CD4-positive, alpha-beta T cell treated with Interleukin-17A for 1 hour (primary cell): ENCODE measurements at regions not wholly inside any gene's neighbourhood (a gene's known extent, or its start where the extent isn't known, plus 50 kb on each side); places are given as distances from the start of the nearest gene placed in this dataset.
"Not testable (repeated sequence)": the region's sequence is repeated elsewhere in the genome, so short reads cannot be mapped to it uniquely, and the experiment has no call there.

Experiments
- DNase-seq: peaks from one replicate; pipeline ENCODE4 v3.0.0-alpha.2; 2020

DNA sequence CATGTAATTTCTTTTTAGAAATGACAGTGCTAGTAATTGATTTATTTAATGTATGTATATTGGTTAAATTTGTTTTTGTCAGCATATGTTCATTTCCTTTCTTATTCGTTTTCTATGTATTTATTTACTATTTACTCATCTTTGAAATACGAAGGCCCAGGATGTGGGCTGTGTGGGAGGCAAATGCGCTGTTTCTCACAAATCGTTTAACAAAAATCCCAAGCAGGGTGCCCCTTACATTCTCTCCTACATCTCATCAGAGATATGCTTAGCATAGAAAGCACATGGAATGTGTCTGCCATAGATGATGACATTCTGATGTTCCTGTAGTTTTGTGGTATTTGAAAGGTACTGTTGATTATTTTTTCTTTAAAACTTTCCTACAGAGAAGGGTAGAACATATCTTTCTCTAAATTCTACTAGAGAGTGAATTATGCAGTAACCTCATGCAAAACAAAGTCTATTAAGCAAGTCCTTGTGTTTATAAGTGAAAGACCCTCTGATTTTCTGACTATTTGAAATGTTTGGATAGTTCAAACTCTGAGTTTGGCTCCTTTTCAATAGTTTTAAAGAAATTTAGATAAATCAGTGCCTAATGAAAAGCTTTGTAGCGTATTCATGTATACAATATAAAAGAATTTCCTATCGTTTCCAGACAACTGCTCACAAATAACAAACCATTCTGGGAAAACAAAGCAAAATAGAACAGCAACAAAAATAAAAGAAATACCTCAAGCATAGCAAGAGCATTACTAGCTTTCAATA is 111.1 kb upstream of the VGLL3 start:
- no peak for DNase-seq

DNA sequence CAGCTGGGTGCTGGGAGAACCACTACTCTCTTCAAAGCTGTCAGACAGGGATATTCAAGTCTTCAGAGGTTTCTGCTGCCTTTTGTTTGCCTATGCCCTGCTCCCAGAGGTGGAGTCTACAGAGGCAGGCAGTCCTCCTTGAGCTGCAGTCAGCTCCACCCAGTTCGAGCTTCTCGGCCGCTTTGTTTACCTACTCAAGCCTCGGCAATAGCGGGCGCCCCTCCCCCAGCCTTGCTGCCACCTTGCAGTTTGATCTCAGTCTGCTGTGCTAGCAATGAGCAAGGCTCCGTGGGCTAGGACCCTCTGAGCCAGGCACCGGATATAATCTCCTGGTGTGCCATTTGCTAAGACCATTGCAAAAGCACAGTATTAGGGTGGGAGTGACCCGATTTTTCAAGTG is 106.8 kb upstream of the VGLL3 start:
- DNase-seq = not testable (repeated sequence)

DNA sequence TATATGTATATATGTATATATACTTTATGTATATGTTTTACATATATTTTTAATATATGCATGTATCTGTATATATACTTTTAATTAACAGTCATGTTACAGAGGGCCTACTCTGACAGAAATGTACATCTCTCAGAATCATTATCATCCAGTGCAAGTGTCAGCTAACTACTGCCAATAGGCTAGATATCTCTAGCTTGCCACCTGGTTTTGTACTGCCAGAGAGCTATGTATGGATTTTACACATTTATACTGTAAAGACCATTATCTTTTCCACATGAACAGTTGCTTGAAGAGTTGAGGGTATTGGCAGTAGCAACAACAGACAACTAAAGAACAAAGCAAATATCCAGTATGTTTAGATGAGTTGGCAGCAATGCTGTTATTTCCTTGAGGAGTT is 99.7 kb upstream of the VGLL3 start:
- DNase-seq = no peak

DNA sequence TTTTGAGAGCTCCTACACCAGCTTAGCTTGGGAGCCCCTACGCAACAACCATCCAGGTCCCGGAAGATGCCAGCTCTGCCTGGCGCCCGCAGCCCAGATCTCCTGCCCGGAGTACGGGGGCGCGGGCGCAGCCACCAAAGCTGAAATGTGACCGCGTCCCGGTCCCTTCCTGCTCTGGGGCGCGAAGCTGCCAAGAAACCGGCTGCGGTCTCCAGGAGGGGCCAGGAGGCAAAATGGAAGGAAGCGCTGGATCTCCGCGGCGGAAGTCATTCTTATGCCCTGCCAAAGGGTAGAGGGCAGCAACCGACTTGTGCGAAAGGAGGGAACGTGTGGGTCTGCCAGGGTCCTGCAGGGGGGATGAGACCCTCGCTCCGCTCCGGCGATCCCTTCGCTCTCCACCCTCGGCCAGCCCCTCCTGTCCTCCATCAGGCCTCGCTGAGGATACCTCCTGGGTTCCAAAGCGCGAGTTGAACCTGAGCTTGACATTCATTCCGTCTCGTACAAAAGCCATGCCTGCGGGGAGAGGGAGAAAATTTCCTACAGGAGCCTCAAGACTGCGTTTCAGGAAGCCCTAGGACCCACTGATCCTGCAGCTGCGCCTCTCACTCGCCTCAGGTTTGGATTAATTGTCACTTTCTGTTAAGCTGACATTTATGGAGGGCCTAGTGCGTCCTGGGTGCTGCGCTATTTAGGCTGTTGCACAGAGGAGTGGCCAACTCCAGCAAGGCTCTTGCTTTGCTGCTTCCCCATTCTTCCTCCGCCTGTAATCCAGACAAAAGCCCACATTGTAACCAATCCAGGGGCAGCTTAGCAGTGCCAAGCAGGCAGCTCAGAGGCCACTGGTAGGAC is 98.3 kb upstream of the VGLL3 start:
- DNase-seq = no peak

DNA sequence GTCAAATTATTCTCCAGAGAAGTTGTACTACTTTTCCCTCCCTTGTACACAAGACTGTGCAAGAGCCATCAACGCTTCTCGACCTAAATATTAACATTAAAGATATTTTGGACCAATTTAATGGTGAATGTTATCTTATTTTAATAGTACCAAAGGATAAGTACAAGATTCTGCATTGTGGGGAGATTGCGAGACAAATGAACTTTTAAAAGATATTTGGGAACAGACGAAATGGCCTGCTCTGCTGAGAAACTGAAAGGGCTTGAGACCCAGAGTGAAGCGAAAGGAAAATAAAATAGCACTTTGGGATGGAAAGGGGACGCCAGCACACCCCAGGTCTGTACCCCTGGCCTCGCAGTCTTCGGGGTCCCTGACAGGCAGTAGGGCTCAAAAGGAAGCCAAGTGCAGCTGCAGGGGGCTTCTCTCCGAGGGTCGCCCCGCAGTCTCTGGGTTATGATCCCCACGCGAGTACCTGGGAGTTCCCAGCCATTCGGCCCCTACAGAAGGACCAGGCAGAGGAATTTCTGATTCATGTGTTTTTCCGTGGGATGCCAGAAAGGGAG is 97.6 kb upstream of the VGLL3 start:
- no peak for DNase-seq

DNA sequence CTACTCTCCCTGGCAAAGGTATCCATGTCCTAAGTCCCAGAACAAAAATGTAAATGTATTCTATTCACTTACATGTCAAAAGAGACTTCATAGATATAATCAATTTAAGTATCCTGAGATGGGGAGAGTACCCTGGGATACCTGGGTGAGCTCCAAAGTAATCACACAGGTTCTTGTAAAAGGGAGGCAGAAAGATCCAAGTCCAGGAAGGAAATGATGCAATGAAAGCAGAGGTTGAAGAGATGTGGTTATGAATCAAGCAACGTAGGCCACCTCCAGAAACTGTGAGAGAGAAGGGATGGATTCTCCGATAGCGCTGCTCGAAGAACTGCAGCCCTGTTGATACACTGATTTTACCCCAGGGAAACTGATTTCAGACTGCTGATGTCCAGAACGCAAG is 93.9 kb upstream of the VGLL3 start:
- no peak for DNase-seq

DNA sequence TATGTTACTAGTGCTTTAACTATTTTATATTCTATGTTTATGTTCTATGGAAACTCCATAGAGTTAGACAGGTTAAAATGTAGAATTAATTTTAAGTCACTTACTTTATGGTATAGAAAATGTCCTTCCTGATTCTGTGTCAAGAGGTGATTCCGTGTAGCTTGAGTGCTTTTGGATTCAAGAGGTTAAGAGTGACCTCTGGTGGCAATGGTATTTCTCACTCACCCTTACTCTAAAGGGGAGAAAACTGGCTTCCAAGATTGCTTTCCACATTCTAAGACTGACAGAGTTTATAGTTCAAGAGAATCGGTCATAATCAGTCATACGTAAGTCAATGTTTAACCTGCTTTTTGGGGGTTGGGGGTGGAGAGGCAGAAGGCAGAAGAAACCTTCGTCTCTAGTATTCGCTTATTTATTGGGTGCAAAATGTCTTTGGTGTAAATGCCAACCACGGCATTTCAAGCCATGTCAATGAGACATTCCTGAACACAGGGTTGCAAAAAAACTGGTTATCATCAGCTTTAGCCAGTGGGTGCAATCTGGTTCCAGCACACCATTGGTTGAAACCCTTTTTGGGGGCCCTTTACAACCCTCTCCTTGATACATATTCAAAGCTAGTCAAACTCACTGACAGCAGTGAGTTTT is 92.0 kb upstream of the VGLL3 start:
- DNase-seq = no peak

DNA sequence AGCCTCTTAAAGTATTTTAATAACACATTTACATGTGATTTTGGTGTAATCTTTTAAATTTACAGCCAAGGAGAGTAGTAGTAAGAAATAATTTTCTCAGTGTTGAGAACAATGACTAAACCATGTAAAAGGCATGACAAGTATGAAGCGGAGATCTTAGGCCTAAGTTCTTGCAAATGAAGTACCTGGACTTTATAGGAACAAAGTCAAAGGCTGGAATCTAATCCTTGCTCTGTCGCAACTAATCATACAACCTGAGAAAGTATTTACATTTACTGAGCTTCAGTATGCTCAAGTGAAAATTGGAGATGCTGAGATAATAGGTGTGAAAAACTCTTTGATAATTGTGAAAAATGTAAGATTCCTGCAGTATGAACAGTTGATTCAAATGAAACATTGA is 86.4 kb upstream of the VGLL3 start:
- no peak for DNase-seq

DNA sequence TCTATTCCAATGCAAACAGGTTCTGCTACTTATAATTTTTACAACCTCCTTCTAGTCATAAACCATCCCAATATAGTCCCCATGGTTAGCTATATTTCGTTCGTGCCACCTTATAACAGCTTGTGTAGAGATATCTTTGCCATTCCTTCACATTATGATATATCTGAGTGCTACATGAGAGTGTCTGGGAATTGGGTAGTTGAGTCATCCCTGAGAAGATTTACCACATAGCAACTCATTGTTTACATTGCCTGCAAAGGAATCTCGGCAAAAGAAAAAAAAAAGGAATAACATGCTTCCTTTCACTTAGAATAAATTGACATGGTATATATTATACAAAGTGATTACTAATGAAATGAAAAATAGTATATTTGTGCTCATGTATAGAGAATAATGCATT is 86.0 kb upstream of the VGLL3 start:
- no peak for DNase-seq

DNA sequence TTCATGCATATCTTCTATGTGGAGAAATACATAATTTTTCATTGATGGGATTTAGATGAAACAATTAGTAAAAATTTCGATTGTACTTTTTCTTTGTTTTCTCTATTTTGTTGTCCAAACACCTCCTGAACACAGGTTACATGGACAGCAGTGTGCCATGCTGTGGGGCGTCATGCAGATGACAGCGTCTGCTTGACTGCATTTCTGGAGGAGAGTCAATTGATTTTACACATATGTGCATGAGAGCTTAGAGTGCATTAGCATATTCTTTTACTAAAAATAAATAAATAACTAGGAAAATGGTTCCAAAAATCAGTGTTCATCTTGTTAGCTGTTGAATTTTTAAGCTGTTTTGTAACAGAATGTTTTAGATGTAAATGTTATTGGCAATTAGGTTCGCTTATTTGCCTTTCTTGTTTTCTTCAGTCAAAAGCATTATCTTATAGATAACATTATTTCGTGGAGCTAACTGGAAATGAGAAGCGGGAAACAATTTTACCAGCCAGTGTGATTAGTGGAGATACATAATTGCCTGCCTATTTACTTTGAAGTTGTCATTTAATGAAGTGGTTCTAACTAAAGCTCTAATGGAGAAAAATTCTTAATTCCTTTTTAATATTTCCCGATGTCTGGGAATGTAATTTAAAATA is 82.7 kb upstream of the VGLL3 start:
- no peak for DNase-seq

DNA sequence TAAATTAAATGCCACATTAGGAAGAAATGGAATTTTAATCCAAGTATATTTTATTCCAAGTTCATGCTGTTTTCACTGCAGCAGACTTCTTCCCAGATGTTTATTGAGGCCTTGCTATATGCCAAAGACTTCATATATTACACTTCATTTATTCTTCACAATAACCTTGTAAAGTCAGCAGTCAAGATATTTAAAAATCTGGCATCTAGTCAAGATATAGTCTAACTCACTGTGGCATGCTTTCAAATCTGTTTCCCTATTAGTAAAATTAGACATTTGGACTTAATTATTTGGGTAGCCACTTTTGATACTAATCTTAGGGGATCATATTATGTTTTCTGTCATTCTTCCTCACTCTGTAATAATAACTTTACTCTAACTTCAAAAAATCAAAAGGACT is 81.5 kb upstream of the VGLL3 start:
- no peak for DNase-seq

DNA sequence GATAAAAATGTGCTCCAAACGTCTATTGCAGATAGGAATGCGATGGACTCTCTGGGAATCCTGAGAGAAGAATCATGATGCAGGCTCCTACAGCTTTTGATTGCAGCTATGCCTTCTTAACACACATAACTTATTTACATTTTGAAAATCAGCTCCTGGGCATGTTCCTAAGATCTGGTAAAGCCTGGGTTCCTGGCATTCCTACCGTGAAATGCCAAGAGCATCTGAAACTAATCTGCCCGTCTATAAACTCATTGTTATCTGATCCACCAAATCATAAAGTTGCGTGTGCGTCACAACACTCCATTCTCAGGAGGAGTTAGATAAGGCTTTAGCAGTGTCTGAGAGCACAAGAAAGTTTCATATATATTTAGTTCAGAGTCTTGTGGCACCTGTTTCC is 79.0 kb upstream of the VGLL3 start:
- no peak for DNase-seq

DNA sequence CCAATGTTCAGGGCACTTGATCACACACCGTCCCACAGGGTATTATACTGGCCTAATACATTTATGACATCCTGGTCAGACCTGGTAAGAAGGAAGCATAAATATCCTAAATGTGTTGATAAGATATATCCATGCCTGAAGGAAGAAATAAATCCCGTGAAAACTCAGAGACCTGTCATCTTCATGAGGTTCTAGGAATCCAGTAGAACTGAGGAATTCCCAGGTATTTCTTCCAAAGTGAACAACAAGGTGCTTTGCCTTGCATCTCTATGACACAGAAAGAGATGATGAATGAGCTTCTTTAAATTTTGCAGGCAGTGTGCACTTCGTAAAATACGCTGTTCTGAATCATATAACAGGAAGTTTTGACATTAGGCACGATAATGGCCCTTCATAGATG is 78.1 kb upstream of the VGLL3 start:
- no peak for DNase-seq

DNA sequence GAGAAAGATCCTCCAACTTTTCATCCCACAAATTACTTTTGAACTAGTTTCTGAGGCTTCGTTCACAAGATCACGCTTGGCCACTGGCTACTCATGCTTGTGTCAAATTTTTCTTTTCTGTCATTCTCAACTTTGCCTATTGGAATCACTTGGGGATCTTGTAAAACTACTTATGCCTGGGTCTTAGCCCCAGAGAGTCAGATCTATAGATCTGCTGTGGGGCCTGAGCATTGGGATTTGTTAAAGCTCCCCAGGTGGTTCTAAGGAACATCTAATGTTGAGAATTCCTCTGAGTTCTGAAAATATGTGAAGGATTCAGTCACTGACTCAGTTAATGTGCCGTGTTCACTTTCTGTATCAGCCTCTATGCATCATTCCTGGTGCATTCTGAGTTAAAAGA is 71.7 kb upstream of the VGLL3 start:
- no peak for DNase-seq

DNA sequence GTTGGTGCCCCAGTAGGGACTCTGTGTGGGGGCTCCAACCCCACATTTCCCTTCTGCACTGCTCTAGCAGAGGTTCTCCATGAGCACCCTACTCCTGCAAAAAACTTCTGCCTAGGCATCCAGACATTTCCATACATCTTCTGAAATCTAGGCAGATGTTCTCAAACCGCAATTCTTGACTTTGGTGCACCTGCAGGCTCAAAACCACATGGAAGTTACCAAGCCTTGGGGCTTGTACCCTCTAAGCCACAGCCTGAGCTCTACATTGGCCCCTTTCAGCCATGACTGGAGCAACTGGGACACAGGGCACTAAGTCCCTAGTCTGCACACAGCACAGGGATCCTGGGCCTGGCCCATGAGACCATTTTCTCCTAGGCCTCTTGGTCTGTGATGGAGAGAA is 66.5 kb upstream of the VGLL3 start:
- no peak for DNase-seq

DNA sequence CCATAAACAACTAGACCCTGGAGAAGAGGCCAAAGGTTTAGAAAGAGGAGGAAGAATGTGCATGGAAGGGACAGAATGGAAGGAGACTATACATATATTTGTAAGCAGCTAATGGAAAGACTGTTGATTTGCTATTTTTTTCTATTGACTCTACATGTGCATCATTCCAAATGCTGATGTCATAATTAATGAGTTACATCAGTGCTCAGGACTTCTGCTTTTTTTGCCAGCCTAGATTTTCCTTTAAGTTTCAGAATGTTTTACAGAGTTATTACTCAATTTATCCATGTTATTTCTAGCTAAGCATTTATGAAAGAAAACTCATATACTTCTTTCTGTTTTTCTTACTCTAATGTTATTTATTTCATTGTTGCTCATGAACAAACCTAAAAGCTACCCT is 62.6 kb upstream of the VGLL3 start:
- DNase-seq = no peak

DNA sequence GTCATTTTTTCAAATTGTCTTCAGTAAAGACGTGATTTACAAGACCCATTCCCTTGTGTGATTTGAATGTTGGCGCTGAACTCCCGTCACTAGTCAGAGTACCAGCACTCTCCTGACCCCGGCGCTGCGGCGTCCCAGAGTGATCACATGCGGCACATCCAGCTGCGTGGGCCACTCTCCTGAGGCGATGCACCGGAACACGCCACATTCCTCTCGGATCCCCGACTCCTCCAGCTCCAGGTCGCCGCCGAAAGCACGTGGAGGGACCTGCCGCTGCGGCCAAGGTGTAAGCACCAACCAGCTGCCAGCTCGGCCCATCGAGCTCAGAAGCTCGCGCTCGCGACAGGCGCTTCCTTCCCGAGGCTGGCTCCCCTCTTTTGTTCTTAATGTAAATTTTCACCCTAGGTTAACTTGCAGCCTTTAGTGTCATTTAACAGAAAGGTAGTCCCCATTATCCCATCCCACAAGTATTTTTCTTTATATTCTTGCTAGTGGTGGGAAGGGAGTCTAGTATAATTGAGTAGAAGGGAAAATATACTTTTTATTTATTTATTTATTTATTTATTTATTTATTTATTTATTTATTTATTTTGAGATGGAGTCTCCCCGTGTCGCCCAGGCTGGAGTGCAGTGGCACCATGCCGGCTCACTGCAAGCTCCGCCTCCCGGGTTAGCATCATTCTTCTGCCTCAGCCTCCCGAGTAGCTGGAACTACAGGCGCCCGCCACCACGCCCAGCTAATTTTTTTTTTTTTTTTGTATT is 61.7 kb upstream of the VGLL3 start:
- no peak for DNase-seq

DNA sequence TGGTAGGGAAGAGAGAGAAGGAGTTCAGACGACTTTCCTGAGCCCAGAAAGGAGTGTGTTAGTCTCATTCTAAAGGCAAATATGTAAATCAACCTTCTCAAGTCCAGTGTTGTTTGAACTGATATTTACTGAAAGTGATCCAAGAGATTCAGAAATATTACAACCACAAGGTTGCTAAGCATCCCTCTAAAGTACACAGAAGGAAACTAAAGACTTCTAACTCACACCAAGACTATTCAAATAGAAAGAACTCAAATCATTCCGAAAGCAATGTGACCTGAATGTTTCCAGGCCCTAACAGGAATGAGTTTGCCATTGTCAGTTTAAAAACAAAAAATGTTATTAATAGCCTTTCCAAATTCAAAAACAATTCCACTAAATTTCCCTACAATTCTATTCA is 56.9 kb upstream of the VGLL3 start:
- DNase-seq = no peak

DNA sequence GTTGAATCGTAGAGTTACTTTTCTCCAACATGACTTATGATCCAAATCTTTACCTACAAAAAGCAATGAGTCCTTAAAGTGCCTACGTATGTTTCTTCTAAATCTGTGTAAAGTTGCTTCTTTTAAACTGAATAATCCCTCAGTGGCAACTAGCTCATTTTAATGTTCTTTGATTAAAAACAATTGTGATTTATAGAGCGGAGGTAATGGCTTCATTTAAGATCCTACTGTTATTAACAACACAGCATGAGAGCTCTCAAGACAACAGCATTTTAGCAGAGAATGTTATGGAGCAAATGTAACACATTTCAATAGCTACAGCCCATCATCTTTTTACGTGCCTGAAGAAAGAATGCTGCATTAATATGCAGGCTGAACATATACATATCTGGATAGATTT is 55.3 kb upstream of the VGLL3 start:
- no peak for DNase-seq

DNA sequence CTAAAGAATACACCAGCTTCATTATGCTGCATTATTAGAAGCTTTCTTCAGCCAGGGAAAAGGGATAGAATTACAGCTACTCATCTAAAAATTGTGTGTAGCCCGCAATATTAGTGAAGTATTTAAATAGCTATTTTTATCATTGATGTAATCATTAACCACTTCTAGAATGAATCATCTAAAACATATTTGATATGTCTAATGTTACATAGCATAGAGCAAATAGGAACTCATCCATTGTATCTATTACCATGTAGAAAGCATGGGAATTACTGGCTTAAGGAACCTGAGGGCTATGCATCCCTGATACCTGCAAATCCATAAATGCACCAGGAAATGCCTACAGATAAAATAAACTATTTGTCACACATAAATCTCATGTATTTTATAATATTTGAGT is 54.5 kb upstream of the VGLL3 start:
- DNase-seq = no peak

DNA sequence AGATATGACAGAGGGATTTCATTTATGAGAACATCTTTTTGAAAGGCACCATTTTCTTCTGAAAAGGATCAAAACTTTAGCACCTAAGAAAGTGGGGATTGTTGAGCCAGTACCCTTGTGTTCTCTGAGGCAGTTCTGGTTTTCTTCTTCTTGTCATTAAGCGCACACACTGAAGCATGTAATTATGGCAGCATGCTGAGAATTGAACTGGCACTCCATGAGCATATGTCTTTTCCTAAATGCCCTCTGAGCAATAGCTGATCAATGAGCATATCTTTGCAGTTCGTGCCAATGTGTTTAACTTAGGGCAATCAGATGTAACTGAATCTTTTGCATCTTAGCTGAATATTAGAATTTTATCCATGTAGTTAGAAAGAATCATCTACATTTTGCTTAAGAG is 53.9 kb upstream of the VGLL3 start:
- DNase-seq = no peak

DNA sequence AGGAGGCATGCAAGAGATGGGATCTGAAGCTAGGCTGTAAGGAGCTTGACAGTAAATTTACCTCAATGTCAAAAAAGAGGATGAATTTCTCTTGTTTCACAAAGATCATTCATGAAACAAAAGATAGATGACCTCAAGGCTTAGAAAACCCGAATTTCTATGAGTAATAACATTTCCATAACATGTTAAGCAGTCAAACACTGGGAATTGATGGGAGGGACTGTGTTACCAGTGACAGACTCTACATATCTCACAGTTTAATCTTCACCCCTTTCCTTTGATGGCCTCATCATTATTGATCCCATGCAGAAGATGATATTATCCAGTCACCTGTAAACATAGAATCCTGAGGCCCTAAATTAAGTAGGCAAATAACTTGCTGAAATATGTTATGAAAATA is 53.5 kb upstream of the VGLL3 start:
- DNase-seq = no peak
